DOHH2 (cell line): ENCODE measurements at regions not wholly inside any gene's neighbourhood (a gene's known extent, or its start where the extent isn't known, plus 50 kb on each side); places are given as distances from the start of the nearest gene placed in this dataset.

Experiments
- H3F3A ChIP-seq: fragments of 200-600 bp; sonication (generic), shearing (Covaris generic); 2 replicates; pipeline ENCODE4 v1.6.0; 2016; ENCODE audit warnings: antibody characterized with exemption, mild to moderate bottlenecking; ENCODE audit not compliant: control insufficient read depth, insufficient read depth
- H3K27ac ChIP-seq: fragments of 200-600 bp; sonication (generic); 2 replicates; pipeline ENCODE4 v1.5.1; 2014; ENCODE audit warnings: low read depth, mild to moderate bottlenecking, low read length, moderate library complexity
- H3K27me3 ChIP-seq: fragments of 200-600 bp; sonication (generic); 2 replicates; pipeline ENCODE4 v1.6.1; 2014; ENCODE audit warnings: mild to moderate bottlenecking, low read length, mixed read lengths; ENCODE audit not compliant: control insufficient read depth
- H3K36me3 ChIP-seq: fragments of 200-600 bp; sonication (generic); 2 replicates; pipeline ENCODE4 v1.6.1; 2014; ENCODE audit warnings: mild to moderate bottlenecking, low read length, moderate library complexity, mixed read lengths; ENCODE audit not compliant: control insufficient read depth
- H3K4me1 ChIP-seq: fragments of 200-600 bp; sonication (generic); 2 replicates; pipeline ENCODE4 v1.6.1; 2014; ENCODE audit warnings: mild to moderate bottlenecking, low read length, mixed read lengths; ENCODE audit not compliant: control insufficient read depth
- H3K4me2 ChIP-seq: fragments of 200-600 bp; sonication (generic); 2 replicates; pipeline ENCODE4 v1.6.0; 2014; ENCODE audit warnings: mild to moderate bottlenecking, low read length, moderate library complexity
- H3K4me3 ChIP-seq: fragments of 200-600 bp; sonication (generic); 2 replicates; pipeline ENCODE4 v1.5.1; 2014; ENCODE audit warnings: mild to moderate bottlenecking, low read length, mixed read lengths
- H3K79me2 ChIP-seq: fragments of 200-600 bp; sonication (generic); 2 replicates; pipeline ENCODE4 v1.6.1; 2014; ENCODE audit warnings: mild to moderate bottlenecking, low read length, mixed read lengths; ENCODE audit not compliant: control insufficient read depth
- H3K9me2 ChIP-seq: fragments of 200-600 bp; sonication (generic); replicated peaks from 2 replicates; pipeline ENCODE4 v1.6.1; 2014; ENCODE audit warnings: mild to moderate bottlenecking, low read length, mixed read lengths; ENCODE audit not compliant: control insufficient read depth
- H3K9me3 ChIP-seq: fragments of 200-600 bp; sonication (generic); 2 replicates; pipeline ENCODE4 v1.6.1; 2014; ENCODE audit warnings: antibody characterized with exemption, low read length, mixed read lengths; ENCODE audit not compliant: control insufficient read depth, insufficient read depth
- H4K20me1 ChIP-seq: fragments of 200-600 bp; sonication (generic); 2 replicates; pipeline ENCODE4 v1.6.0; 2014; ENCODE audit warnings: low read depth, mild to moderate bottlenecking, antibody characterized with exemption, low read length, moderate library complexity; ENCODE audit not compliant: control insufficient read depth, insufficient read depth
- EZH2phosphoT487 ChIP-seq: fragments of 200-600 bp; sonication (generic); IDR thresholded peaks from 2 replicates; pipeline ENCODE4 v1.6.1; 2017; ENCODE audit warnings: borderline replicate concordance, mild to moderate bottlenecking, antibody characterized with exemption, low read length, moderate library complexity, mixed read lengths
- TF ChIP-seq, protein P1 (sequence below): fragments of 200-600 bp; sonication (generic); IDR thresholded peaks from one replicate; pipeline ENCODE4 v1.5.1; 2014; ENCODE audit warnings: antibody characterized with exemption, mild to moderate bottlenecking, low read depth, low read length; ENCODE audit not compliant: poor library complexity, severe bottlenecking

GRCh38 chr4:132593717-132594400 lies 555.2 kb upstream of the PCDH10 start:
- H3K27ac ChIP-seq: no peak overlapping the region

GRCh38 chr4:132596186-132596585 lies 552.9 kb upstream of the PCDH10 start:
- no peaks in the 10 kb centered on the region for H4K20me1 ChIP-seq
- H3F3A ChIP-seq: no peaks in the 10 kb centered on the region
- no peaks in the 10 kb centered on the region for H3K9me3 ChIP-seq
- H3K9me2 ChIP-seq: no peaks in the 10 kb centered on the region
- H3K36me3 ChIP-seq: no peaks in the 10 kb centered on the region
- H3K79me2 ChIP-seq: no peaks in the 10 kb centered on the region
- no peak overlapping the region for H3K4me3 ChIP-seq
- H3K4me1 ChIP-seq: no peaks in the 10 kb centered on the region
- TF ChIP-seq, protein P1, sequence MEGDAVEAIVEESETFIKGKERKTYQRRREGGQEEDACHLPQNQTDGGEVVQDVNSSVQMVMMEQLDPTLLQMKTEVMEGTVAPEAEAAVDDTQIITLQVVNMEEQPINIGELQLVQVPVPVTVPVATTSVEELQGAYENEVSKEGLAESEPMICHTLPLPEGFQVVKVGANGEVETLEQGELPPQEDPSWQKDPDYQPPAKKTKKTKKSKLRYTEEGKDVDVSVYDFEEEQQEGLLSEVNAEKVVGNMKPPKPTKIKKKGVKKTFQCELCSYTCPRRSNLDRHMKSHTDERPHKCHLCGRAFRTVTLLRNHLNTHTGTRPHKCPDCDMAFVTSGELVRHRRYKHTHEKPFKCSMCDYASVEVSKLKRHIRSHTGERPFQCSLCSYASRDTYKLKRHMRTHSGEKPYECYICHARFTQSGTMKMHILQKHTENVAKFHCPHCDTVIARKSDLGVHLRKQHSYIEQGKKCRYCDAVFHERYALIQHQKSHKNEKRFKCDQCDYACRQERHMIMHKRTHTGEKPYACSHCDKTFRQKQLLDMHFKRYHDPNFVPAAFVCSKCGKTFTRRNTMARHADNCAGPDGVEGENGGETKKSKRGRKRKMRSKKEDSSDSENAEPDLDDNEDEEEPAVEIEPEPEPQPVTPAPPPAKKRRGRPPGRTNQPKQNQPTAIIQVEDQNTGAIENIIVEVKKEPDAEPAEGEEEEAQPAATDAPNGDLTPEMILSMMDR: no peak
- TF ChIP-seq EZH2phosphoT487: no peak
- no peaks in the 10 kb centered on the region for H3K27me3 ChIP-seq
- H3K4me2 ChIP-seq: no peak overlapping the region
- H3K27ac ChIP-seq: no peak overlapping the region

More at GRCh38 chr4:132593717-132594400, 555.2 kb upstream of the PCDH10 start:
- no peaks in the 10 kb centered on the region for H3K79me2 ChIP-seq
- no peaks in the 10 kb centered on the region for H4K20me1 ChIP-seq
- no peaks in the 10 kb centered on the region for H3K9me3 ChIP-seq
- H3K9me2 ChIP-seq: no peaks in the 10 kb centered on the region
- no peak overlapping the region for H3K4me3 ChIP-seq
- H3K27me3 ChIP-seq: no peaks in the 10 kb centered on the region
- H3F3A ChIP-seq: no peaks in the 10 kb centered on the region
- H3K4me1 ChIP-seq: no peaks in the 10 kb centered on the region
- no peak for TF ChIP-seq EZH2phosphoT487
- TF ChIP-seq, protein P1: no peak
- no peak overlapping the region for H3K4me2 ChIP-seq
- H3K36me3 ChIP-seq: no peaks in the 10 kb centered on the region

- H3K9me2 ChIP-seq: no peaks in the 10 kb centered on the region
- no peaks in the 10 kb centered on the region for H3F3A ChIP-seq
- no peaks in the 10 kb centered on the region for H3K79me2 ChIP-seq
- H3K4me2 ChIP-seq: no peak overlapping the region
- TF ChIP-seq, protein P1: no peak
- TF ChIP-seq EZH2phosphoT487: no peak
- no peak overlapping the region for H3K4me3 ChIP-seq
- no peaks in the 10 kb centered on the region for H3K9me3 ChIP-seq
- no peaks in the 10 kb centered on the region for H3K36me3 ChIP-seq
- no peak overlapping the region for H3K27ac ChIP-seq
- H4K20me1 ChIP-seq: no peaks in the 10 kb centered on the region
- H3K4me1 ChIP-seq: no peaks in the 10 kb centered on the region
- no peaks in the 10 kb centered on the region for H3K27me3 ChIP-seq
Observed at GRCh38 chr4:132605551-132605950, 543.5 kb upstream of the PCDH10 start.
